ENCODE measurements at regions not wholly inside any gene's neighbourhood (a gene's known extent, or its start where the extent isn't known, plus 50 kb on each side); places are given as distances from the start of the nearest gene placed in this dataset.

DNA sequence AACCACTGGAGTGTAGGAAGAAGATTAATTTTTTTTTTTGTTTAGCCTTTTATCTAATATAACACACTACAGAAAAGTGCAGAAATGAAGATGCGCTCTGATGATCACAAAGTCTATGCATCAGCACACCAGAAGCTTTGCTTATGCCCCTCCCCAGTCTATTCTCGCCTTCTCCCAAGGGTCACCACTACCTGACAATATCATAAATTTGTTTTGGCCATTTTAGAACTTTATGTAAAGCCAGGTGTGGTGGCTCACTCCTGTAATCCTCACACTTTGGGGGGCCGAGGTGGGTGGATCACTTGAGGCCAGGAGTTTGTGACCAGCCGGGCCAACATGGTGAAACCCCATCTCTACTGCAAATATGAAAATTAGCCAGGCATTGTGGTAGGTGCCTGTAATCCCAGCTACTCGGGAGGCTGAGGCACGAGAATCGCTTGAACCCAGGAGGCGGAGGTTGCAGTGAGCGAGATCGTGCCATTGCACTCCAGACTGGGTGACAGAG, 231.3 kb downstream of the FOXD2 start:
- Mint-ChIP-seq H3K27ac (no peak overlapping the region), H3K27me3 (peaks cover 5% of the 10 kb centered on the region), H3K36me3 (ENCODE audit: low read depth) (peaks cover 3% of the 10 kb centered on the region), H3K9me3 (peaks cover 18% of the 10 kb centered on the region), H3K4me3 (no peak overlapping the region), H3K4me1 (no peaks in the 10 kb centered on the region)
- ATAC-seq (no peak), DNase-seq (no peak)

DNA sequence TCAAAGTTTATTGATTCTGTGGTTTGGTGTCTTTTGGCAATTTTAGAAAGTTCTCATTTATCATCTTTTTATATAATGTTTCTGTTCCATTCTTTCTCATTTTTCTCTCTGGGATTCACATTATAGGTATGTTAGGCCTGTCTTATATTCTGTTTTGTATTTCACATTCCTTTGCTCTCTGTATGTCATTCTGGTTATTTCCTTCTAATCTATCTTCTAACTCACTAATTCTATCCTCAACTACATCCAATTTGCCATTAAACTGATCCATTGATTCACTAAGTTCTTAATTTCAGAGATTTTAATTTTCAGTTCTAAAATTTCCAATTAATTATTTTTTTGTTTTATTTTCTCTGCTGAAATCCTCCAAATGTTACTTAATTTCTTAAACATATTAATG, 234.8 kb downstream of the FOXD2 start:
- no peak overlapping the region for H3K27ac Mint-ChIP-seq
- no peak for DNase-seq
- H3K27me3 Mint-ChIP-seq: peaks cover 7% of the 10 kb centered on the region
- H3K9me3 Mint-ChIP-seq: peaks cover 18% of the 10 kb centered on the region
- ATAC-seq: no peak
- no peak overlapping the region for H3K4me3 Mint-ChIP-seq
- peaks cover 3% of the 10 kb centered on the region for H3K36me3 Mint-ChIP-seq (ENCODE audit: low read depth)
- H3K4me1 Mint-ChIP-seq: no peaks in the 10 kb centered on the region

DNA sequence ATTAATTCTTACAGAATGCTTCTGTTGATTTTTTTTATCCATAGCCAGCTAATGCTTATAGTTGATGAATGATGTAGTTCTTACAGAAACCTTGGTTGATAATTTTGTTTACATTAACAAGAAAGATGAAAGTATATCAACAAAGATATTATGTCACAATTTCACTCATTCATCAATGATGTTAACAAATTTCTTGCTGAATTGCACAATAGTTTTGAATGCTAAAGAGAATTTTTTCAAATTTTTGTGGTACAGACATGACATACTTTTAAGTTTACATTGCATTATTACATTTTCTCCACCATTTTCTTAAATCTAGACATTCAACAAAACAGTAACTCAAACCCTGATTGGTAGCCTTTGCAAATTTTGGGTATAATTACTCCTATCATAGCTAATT, 236.3 kb downstream of the FOXD2 start:
- ATAC-seq: no peak
- H3K36me3 Mint-ChIP-seq (ENCODE audit: low read depth): peaks cover 3% of the 10 kb centered on the region

DNA sequence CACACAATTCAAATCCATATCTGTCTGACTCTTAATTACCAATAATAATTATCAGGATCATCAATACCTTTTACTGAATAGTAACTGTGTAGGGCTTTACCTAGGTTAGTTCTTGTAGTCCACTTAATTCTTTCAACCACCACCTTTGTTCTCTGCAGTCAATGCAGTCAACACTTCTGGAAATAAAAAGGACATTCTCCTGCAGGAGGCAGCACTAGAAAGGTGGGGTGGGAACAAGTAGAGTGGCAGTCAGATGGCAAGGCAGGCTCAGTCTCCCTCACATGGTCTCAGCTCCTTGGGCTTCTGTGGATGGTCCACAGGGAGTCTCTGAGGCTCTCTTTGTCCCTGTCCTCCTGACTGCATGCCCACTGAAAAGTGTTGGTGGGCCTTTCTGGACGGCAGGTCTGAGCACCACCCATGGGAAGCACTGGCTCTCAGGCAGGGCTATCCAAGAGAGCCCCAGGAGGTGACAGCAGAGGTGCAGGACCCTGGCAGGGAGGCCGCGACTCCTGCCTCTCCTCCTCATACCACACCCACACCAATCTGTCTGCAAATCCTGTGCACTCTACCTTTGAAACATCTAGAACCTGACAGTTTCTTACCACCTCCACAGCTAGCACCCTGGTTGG, 237.3 kb downstream of the FOXD2 start:
- Mint-ChIP-seq H3K9me3 (peaks cover 18% of the 10 kb centered on the region), H3K4me1 (no peaks in the 10 kb centered on the region), H3K27me3 (peaks cover 7% of the 10 kb centered on the region), H3K4me3 (no peak overlapping the region), H3K36me3 (ENCODE audit: low read depth) (peaks cover 3% of the 10 kb centered on the region), H3K27ac (no peak overlapping the region)
- no peak for DNase-seq
- ATAC-seq: no peak

More for the DNA sequence above, 236.3 kb downstream of the FOXD2 start:
- Mint-ChIP-seq H3K27me3 (peaks cover 7% of the 10 kb centered on the region), H3K4me3 (no peak overlapping the region), H3K4me1 (no peaks in the 10 kb centered on the region), H3K9me3 (peaks cover 18% of the 10 kb centered on the region), H3K27ac (no peak overlapping the region)
- no peak for DNase-seq

DNA sequence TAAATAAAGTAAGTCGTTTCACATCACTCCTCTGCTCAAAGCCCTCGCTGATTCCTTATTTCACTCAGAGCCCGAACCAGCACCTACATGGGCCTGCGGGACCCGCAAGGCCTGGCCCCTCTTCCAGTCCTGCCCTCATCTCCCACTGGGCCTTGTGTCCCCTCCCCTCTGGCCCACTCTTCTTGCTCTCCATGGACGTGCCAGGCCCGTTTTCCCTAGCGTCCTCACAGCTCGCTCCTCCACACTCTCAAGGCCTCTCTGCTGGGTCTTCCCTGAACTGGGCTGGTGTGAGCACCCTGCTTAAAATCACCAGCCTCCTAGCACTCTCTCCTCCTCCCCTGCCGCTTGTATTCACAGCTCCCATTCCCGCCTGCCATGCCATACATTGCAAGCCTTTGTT, 237.9 kb downstream of the FOXD2 start:
- peaks cover 3% of the 10 kb centered on the region for H3K36me3 Mint-ChIP-seq (ENCODE audit: low read depth)
- peaks cover 18% of the 10 kb centered on the region for H3K9me3 Mint-ChIP-seq
- no peaks in the 10 kb centered on the region for H3K4me1 Mint-ChIP-seq
- no peak overlapping the region for H3K27ac Mint-ChIP-seq
- H3K27me3 Mint-ChIP-seq: peaks cover 7% of the 10 kb centered on the region
- ATAC-seq (no peak), DNase-seq (no peak)
- H3K4me3 Mint-ChIP-seq: no peak overlapping the region

DNA sequence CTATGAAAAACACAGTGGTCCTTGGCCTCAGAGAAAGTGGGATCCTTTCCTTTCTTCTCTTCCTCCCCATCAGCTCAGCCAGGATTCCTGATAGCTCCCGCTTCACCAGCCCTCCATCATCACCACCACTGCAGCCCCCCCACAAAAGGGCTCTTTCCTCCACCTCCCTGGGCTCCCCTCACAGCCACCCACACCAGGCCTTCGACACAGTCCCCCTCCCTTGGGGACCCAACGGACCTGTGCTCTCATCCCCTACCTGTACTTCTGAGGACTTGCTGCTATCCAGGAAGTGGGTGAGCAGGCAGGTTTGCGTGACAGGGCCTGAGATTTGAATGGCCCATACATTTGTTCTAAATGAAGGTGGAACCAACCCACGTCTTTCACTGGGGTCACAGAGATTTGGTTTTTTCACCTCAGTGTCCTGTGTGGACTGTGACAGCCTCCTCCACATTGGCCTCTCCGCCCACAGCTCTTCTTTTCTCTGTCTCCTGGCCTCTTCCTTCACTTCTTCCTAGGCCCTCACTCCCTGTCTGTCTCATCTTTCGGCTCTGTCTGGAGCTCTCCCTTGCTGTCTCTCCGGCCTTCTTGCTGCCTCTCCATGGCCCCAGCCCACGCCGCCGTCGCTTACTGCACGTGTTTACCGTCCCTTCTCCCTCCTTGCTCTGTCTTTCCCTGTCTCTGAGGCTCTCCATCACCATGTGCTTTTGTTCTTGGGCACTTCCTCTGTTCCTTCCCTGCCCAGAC, 238.6 kb downstream of the FOXD2 start:
- H3K27me3 Mint-ChIP-seq: peaks cover 7% of the 10 kb centered on the region
- no peaks in the 10 kb centered on the region for H3K4me1 Mint-ChIP-seq
- no peak overlapping the region for H3K27ac Mint-ChIP-seq
- H3K4me3 Mint-ChIP-seq: no peak overlapping the region
- peaks cover 3% of the 10 kb centered on the region for H3K36me3 Mint-ChIP-seq (ENCODE audit: low read depth)
- ATAC-seq (no peak), DNase-seq (no peak)
- H3K9me3 Mint-ChIP-seq: peaks cover 18% of the 10 kb centered on the region

DNA sequence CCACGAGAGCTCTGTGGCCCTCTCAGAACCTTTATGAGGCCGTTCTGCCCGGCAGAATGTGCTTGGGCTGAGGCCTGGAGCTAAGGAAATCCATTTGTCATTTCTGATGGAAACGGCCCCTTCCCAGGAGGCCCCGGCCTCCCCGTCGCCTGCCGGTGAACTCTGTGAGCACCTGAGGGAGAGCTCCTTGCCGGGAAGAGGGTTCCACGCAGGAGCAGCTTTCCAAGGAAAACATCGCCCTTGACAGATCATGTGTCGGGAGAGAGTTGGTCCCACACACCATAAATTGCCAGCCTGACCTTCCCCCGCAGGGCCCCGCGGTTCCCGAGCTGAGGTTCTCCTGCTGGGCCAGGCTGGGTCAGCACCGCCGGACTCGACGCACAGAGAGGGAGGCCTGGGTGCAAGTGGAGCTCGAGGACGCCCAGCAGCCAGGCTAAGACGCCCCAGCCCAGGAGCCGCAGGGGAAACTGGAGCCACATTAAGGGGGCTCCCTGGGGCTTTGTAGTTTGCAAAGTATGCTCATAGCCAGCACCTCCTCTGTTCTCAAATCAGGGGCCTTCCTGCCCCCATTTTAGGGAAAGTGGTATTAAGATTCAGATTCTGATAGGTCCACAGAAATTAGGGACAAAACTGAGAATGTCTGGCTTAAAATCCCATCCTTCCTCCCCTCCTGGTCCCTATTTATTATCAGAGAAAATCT, 239.5 kb downstream of the FOXD2 start:
- ATAC-seq (no peak), DNase-seq (no peak)
- peaks cover 3% of the 10 kb centered on the region for H3K36me3 Mint-ChIP-seq (ENCODE audit: low read depth)
- no peaks in the 10 kb centered on the region for H3K4me1 Mint-ChIP-seq
- H3K27me3 Mint-ChIP-seq: peaks cover 7% of the 10 kb centered on the region
- H3K4me3 Mint-ChIP-seq: no peak overlapping the region
- H3K9me3 Mint-ChIP-seq: peaks cover 13% of the 10 kb centered on the region
- H3K27ac Mint-ChIP-seq: no peak overlapping the region

DNA sequence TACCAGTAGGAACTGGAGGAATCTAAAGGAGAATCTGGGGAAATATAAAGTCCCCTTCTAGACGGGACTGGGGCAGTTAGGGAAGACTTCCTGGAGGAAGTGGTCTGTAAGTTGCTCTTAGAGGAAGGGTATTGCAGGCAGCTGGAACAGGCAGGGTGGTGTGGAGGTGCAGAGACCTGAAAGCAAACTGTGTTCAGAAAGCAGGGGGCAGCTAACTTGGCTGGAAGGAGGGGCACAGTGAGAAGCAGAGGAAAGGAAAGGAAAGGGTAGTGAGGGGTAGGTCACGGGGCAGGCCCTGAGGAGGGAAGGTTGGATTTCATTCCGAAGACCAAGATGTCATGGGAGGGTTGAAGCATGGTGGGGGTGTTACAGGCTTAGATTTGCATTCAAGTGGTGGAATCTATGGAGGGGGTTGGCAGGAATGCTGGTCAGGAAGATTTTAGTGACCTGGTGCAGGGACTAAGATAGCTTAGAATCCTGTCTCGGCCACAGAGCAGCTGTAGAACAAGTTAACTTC, 240.7 kb downstream of the FOXD2 start:
- ATAC-seq (no peak), DNase-seq (no peak)
- Mint-ChIP-seq H3K27ac (no peak overlapping the region), H3K4me3 (no peak overlapping the region), H3K36me3 (ENCODE audit: low read depth) (no peaks in the 10 kb centered on the region), H3K9me3 (peaks cover 2% of the 10 kb centered on the region), H3K27me3 (peaks cover 3% of the 10 kb centered on the region), H3K4me1 (no peaks in the 10 kb centered on the region)

DNA sequence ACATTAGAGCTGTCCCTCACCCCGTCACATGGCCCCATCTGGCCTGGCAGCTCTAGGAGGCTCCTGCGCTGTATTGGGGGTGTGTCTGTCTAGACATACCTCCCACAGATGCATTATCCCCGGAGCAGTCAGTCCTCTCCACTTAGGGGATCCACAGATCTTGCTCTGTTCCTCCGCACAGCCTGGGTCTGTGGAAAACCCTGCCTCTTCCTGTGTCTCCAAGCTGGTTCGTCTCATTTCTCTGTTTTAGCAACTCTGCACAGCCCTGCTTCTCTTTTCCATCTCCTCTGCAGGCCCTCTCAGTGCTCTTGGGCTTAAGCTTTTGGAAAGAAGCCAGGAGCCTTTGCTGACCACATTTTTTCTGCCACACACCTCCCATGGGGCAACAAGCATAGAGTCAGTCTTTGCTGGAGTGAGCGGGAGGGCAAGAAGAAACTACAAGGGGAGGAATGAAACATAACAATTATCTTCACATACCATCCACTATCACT, 241.5 kb downstream of the FOXD2 start:
- H3K9me3 Mint-ChIP-seq: no peaks in the 10 kb centered on the region
- no peak for DNase-seq
- H3K4me3 Mint-ChIP-seq: no peak overlapping the region
- no peaks in the 10 kb centered on the region for H3K4me1 Mint-ChIP-seq
- H3K27ac Mint-ChIP-seq: no peak overlapping the region
- H3K36me3 Mint-ChIP-seq (ENCODE audit: low read depth): no peaks in the 10 kb centered on the region
- ATAC-seq: no peak
- H3K27me3 Mint-ChIP-seq: peaks cover 3% of the 10 kb centered on the region

DNA sequence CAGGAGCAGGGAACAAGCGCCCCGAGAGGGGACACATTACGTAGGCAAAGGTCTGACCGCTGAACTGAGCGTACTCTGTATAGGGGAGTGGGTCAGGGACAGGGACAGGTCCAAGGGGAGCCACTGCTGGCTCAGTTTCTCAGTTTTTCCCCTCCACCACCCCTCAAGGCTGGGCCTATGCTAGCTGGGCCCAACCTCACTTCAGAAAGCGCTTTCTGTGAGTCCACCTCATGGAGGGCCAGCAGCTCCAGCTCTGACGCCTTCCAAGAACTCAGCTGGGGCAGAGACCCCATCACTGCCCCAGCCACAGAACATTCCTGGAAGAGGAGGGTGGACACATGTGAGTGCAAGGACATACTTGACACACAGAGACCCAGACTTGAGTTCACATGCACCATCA, 242.0 kb downstream of the FOXD2 start:
- H3K4me1 Mint-ChIP-seq: no peaks in the 10 kb centered on the region
- H3K4me3 Mint-ChIP-seq: no peak overlapping the region
- H3K9me3 Mint-ChIP-seq: no peaks in the 10 kb centered on the region
- ATAC-seq (no peak), DNase-seq (no peak)
- H3K27ac Mint-ChIP-seq: no peak overlapping the region
- no peaks in the 10 kb centered on the region for H3K36me3 Mint-ChIP-seq (ENCODE audit: low read depth)
- H3K27me3 Mint-ChIP-seq: peaks cover 3% of the 10 kb centered on the region

DNA sequence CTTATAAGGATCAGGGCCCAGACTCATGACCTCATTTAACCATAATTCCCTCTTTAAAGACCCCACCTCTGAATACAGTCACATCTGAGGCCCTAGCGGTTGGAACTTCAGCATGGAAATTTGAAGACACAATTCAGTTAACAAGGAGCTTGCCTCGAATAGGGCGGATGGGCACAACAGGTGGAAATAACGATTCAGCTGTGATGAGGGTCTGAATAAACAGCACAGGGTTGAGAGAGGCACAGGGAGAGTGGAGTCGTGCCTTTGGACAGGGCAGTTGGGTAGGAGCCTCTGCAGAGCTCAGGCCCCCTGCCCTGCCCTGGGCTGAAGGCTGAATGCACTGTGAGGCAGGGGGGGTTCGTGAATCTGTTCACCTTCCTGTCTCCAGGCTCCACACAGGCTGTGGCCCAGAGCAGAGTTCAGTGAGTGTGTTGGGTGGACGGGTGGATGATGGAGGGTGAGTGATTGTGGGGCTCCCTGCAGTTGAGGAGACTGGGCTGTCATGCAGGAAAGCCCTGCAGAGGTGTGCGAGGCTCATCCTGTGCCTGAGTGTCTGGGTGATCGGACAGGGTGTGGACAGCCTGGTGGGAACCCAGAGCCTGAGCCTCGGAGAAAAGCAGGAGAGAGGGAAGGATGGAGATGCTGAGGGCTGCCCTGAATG, 243.1 kb downstream of the FOXD2 start:
- no peaks in the 10 kb centered on the region for H3K4me1 Mint-ChIP-seq
- H3K36me3 Mint-ChIP-seq (ENCODE audit: low read depth): no peaks in the 10 kb centered on the region
- H3K9me3 Mint-ChIP-seq: no peaks in the 10 kb centered on the region
- no peak overlapping the region for H3K4me3 Mint-ChIP-seq
- no peak for ATAC-seq
- H3K27me3 Mint-ChIP-seq: no peaks in the 10 kb centered on the region
- no peak for DNase-seq
- no peak overlapping the region for H3K27ac Mint-ChIP-seq

DNA sequence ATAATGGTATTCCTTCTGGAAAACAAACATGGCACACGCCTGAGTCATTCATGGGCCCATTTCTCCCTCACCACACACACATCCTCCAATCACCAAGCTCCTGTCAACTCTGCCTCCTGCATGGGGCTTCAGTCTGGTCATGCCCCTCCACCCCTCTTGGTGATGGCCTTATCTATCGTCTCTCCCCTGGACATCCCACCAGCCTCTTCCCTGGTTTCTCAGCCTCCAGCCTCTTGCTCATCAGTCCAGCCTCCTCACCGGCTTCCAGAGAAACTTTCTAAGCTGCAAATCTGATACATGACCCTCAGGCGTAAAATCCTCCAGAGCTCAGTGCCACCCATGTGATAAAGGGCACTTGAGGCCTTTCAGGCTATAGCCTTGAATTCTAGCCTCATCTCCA, 243.9 kb downstream of the FOXD2 start:
- Mint-ChIP-seq H3K4me3 (no peak overlapping the region), H3K9me3 (no peaks in the 10 kb centered on the region), H3K36me3 (ENCODE audit: low read depth) (no peaks in the 10 kb centered on the region), H3K27ac (no peak overlapping the region), H3K4me1 (no peaks in the 10 kb centered on the region), H3K27me3 (peaks cover under 1% of the 10 kb centered on the region)
- DNase-seq (no peak), ATAC-seq (no peak)

DNA sequence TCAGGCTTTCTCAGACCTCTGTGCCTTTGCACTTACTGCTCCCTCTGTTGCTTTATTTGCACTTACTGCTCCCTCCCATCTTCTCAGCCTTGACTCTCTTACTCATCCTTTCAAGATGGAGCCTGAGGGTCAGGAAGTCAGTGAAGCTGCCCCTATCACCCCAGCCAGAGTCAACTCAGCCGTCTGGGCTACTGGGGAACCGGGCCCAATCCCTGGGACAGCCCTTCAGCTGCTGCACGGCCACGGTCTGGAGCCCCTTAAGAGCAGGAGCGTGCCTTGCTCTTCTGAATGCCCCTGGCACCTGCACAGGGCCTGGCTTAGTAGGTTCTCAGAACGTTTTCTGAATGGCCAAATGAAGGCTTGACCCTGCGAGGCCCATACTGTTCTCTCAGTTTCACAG, 244.4 kb downstream of the FOXD2 start:
- H3K4me3 Mint-ChIP-seq: no peak overlapping the region
- H3K36me3 Mint-ChIP-seq (ENCODE audit: low read depth): no peaks in the 10 kb centered on the region
- peaks cover 2% of the 10 kb centered on the region for H3K27me3 Mint-ChIP-seq
- no peaks in the 10 kb centered on the region for H3K4me1 Mint-ChIP-seq
- DNase-seq: no peak
- no peak overlapping the region for H3K27ac Mint-ChIP-seq
- H3K9me3 Mint-ChIP-seq: no peaks in the 10 kb centered on the region
- ATAC-seq: no peak

DNA sequence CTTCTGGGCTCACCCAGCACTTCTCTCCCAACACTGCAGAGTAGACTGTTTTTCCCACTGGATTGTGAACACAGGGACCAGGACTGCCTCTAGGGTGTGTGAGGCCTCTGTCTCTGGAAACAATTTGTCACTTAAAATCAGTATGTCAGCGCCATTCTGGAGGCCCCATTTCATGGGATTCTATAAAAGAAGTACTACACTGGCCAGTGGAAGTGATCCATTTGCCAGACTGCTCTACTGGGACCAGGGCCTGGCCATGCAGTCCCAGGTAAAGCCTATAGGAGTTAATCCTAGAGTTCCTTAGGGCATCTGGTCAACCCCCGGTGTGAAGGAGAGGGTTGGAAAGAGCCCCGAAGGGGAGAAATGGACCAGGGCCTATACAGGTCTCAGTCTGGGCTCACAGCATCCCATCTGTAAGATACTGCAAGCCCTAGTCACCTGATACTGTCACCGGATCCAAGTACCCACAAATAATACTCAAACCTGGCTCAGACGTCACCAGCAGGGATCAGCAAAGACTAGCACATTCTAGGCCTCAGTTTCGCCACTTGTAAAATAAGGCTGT, 245.0 kb downstream of the FOXD2 start:
- H3K4me3 Mint-ChIP-seq: no peak overlapping the region
- ATAC-seq (no peak), DNase-seq (no peak)
- H3K36me3 Mint-ChIP-seq (ENCODE audit: low read depth): no peaks in the 10 kb centered on the region
- no peak overlapping the region for H3K27ac Mint-ChIP-seq
- no peaks in the 10 kb centered on the region for H3K9me3 Mint-ChIP-seq
- H3K4me1 Mint-ChIP-seq: no peaks in the 10 kb centered on the region
- H3K27me3 Mint-ChIP-seq: peaks cover 2% of the 10 kb centered on the region

All from activated naive CD8-positive, alpha-beta T cell treated with anti-CD3 and anti-CD28 coated beads, Interleukin-2, amount 50 U/mL, for 24 hours (primary cell).